ENCODE measurements at regions not wholly inside any gene's neighbourhood (a gene's known extent, or its start where the extent isn't known, plus 50 kb on each side); places are given as distances from the start of the nearest gene placed in this dataset.
"Not testable (repeated sequence)": the region's sequence is repeated elsewhere in the genome, so short reads cannot be mapped to it uniquely, and the experiment has no call there.

- not testable (repeated sequence) for TF ChIP-seq POLR2AphosphoS5 (IDR thresholded peaks at IDR 0.05); CTCF (IDR thresholded peaks at IDR 0.05); EP300 (IDR thresholded peaks at IDR 0.05); POLR2A (IDR thresholded peaks at IDR 0.05; ENCODE audit: low read depth)
Measured at GRCh38 chr21:8388940-8389238, 2132.5 kb upstream of the TPTE start.

Data from esophagus muscularis mucosa (tissue), 4 donors.